ENCODE measurements at regions not wholly inside any gene's neighbourhood (a gene's known extent, or its start where the extent isn't known, plus 50 kb on each side); places are given as distances from the start of the nearest gene placed in this dataset.
"Not testable (repeated sequence)": the region's sequence is repeated elsewhere in the genome, so short reads cannot be mapped to it uniquely, and the experiment has no call there.

- DNase-seq = no peak
Observed at GRCh38 chr2:207332480-207333212, 166.9 kb upstream of the KLF7 start.

- no peak for DNase-seq
Observed at GRCh38 chr2:207333599-207334300, 168.0 kb upstream of the KLF7 start.

- no peak for DNase-seq
Observed at GRCh38 chr2:207334301-207334623, 168.5 kb upstream of the KLF7 start.

- DNase-seq = no peak
Observed at GRCh38 chr2:207334624-207335371, 169.1 kb upstream of the KLF7 start.

- no peak for DNase-seq
Observed at GRCh38 chr2:207337234-207338219, 171.8 kb upstream of the KLF7 start.

- DNase-seq = no peak
Observed at GRCh38 chr2:207338220-207338607, 172.5 kb upstream of the KLF7 start.

GRCh38 chr2:207338610-207339009 lies 172.9 kb upstream of the KLF7 start:
- no peak for DNase-seq

GRCh38 chr2:207341112-207341750 lies 175.5 kb upstream of the KLF7 start:
- no peak for DNase-seq

- no peak for DNase-seq
Observed at GRCh38 chr2:207341804-207342203, 176.1 kb upstream of the KLF7 start.

- DNase-seq = not testable (repeated sequence)
Observed at GRCh38 chr2:207344596-207345394, 179.0 kb upstream of the KLF7 start.

GRCh38 chr2:207351171-207351570 lies 178.6 kb upstream of the CREB1 start:
- no peak for DNase-seq

GRCh38 chr2:207352978-207353671 lies 176.6 kb upstream of the CREB1 start:
- DNase-seq = no peak

- no peak for DNase-seq
Observed at GRCh38 chr2:207353836-207354235, 175.9 kb upstream of the CREB1 start.

GRCh38 chr2:207354462-207354861 lies 175.3 kb upstream of the CREB1 start:
- DNase-seq = no peak

GRCh38 chr2:207356567-207356966 lies 173.2 kb upstream of the CREB1 start:
- no peak for DNase-seq

GRCh38 chr2:207357216-207357615 lies 172.5 kb upstream of the CREB1 start:
- no peak for DNase-seq

- DNase-seq = no peak
Observed at GRCh38 chr2:207362716-207363115, 167.0 kb upstream of the CREB1 start.

GRCh38 chr2:207363761-207364290 lies 165.9 kb upstream of the CREB1 start:
- DNase-seq = no peak

GRCh38 chr2:207370646-207371045 lies 159.1 kb upstream of the CREB1 start:
- DNase-seq = no peak

GRCh38 chr2:207371877-207372276 lies 157.9 kb upstream of the CREB1 start:
- DNase-seq = no peak

Measured in activated CD8-positive, alpha-beta memory T cell treated with anti-CD3 and anti-CD28 coated beads, Interleukin-2, amount 50 U/mL, for 4 hours (primary cell).